ENCODE measurements at regions not wholly inside any gene's neighbourhood (a gene's known extent, or its start where the extent isn't known, plus 50 kb on each side); places are given as distances from the start of the nearest gene placed in this dataset.

DNA sequence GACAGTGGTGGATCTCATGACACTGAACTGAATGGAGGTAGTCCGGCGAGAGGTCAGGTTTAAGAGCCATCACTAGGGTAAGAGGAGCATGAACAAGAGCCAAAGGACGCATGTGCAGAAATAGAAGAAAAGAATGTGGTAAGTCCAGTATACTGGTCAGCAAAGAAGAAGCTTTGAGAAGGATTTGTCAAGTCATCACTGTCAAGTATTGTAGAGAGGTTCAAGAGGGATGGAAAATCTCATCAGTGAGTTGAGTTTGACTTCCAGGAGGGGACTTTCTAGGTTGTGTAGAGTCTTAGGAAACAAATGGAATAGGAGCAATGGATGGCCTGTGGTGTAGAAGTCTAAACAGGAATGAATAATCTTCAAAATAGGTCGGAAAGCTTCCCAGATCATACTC lies 161.8 kb downstream of the BTBD3 start:
- no peaks in the 10 kb centered on the region for H3K79me2 ChIP-seq (ENCODE audit: insufficient read depth, low read length)
- H3K4me2 ChIP-seq (replicated peaks; ENCODE audit: extremely low read depth, low read length, poor library complexity, severe bottlenecking): no peak overlapping the region
- no peak overlapping the region for H3K4me3 ChIP-seq (replicated peaks in 1 of 3; ENCODE audit: low read depth in 2 of 3, low read length in 3 of 3)
- Mint-ChIP-seq H3K27ac (no peak overlapping the region), H3K4me1 (peaks cover 5% of the 10 kb centered on the region), H3K27me3 (ENCODE audit: low read depth in 3 of 3) (peaks cover 0 to 2% (median 0%) of the 10 kb centered on the region in 3 donors), H3K36me3 (no peaks in the 10 kb centered on the region), H3K9me3 (peaks cover 0 to 9% (median 3%) of the 10 kb centered on the region in 7 donors), H3K4me3 (no peak overlapping the region)
- peaks cover 0 to 4% of the 10 kb centered on the region in 2 donors for H3K9me3 ChIP-seq (replicated peaks in 1 of 2; ENCODE audit: control insufficient read depth in 1 of 2, insufficient read depth in 1 of 2, low read length in 2 of 2)
- no peak overlapping the region for H3K9ac ChIP-seq (ENCODE audit: insufficient read depth, low read length, poor library complexity, severe bottlenecking)
- H3K27ac ChIP-seq (ENCODE audit: low read depth in 1 of 2, low read length in 2 of 2): no peak overlapping the region
- no peak for DNase-seq
- no peaks in the 10 kb centered on the region for H4K20me1 ChIP-seq (ENCODE audit: insufficient read depth, low read length)
- WGBS (ENCODE audit: insufficient coverage): 100% methylated on average over 3 of the region's 4 CpGs
- H3K36me3 ChIP-seq (replicated peaks in 1 of 2; ENCODE audit: control insufficient read depth in 1 of 2, insufficient read depth in 2 of 2, low read length in 2 of 2): no peaks in the 10 kb centered on the region
- H2AFZ ChIP-seq (ENCODE audit: insufficient read depth, low read depth, low read length, poor library complexity, severe bottlenecking): no peak overlapping the region
- no peaks in the 10 kb centered on the region for H3K27me3 ChIP-seq (ENCODE audit: control insufficient read depth in 2 of 2, insufficient read depth in 2 of 2, low read length in 2 of 2)
- intact Hi-C loops (cut with micrococcal nuclease): no loop called here
- TF ChIP-seq CTCF (IDR thresholded peaks at IDR 0.05): no peak
- peaks cover 2 to 4% of the 10 kb centered on the region in 2 donors for H3K4me1 ChIP-seq (ENCODE audit: control insufficient read depth in 1 of 2, insufficient read depth in 2 of 2, low read length in 2 of 2)

- peaks cover 0 to 5% (median 0%) of the 10 kb centered on the region in 3 donors for H3K27me3 Mint-ChIP-seq (ENCODE audit: low read depth in 3 of 3)
- no peak overlapping the region for H3K4me3 Mint-ChIP-seq
- H3K4me3 ChIP-seq (replicated peaks in 1 of 3; ENCODE audit: low read depth in 2 of 3, low read length in 3 of 3): no peak overlapping the region
- H3K4me1 ChIP-seq (ENCODE audit: control insufficient read depth in 1 of 2, insufficient read depth in 2 of 2, low read length in 2 of 2): no peaks in the 10 kb centered on the region
- WGBS (ENCODE audit: insufficient coverage): no CpG with 5 or more reads among the region's 2 CpGs
- H3K4me1 Mint-ChIP-seq: no peaks in the 10 kb centered on the region
- peaks cover 0 to 2% (median 0%) of the 10 kb centered on the region in 7 donors for H3K9me3 Mint-ChIP-seq
- no peaks in the 10 kb centered on the region for H4K20me1 ChIP-seq (ENCODE audit: insufficient read depth, low read length)
- no peak overlapping the region for H3K4me2 ChIP-seq (replicated peaks; ENCODE audit: extremely low read depth, low read length, poor library complexity, severe bottlenecking)
- no peaks in the 10 kb centered on the region for H3K36me3 ChIP-seq (replicated peaks in 1 of 2; ENCODE audit: control insufficient read depth in 1 of 2, insufficient read depth in 2 of 2, low read length in 2 of 2)
- H3K79me2 ChIP-seq (ENCODE audit: insufficient read depth, low read length): no peaks in the 10 kb centered on the region
- no peak for TF ChIP-seq CTCF (IDR thresholded peaks at IDR 0.05)
- H3K27ac Mint-ChIP-seq: no peak overlapping the region
- DNase-seq: no peak
- H3K9ac ChIP-seq (ENCODE audit: insufficient read depth, low read length, poor library complexity, severe bottlenecking): no peak overlapping the region
- H3K27ac ChIP-seq (ENCODE audit: low read depth in 1 of 2, low read length in 2 of 2): no peak overlapping the region
- intact Hi-C loops (cut with micrococcal nuclease): no loop called here
- no peaks in the 10 kb centered on the region for H3K9me3 ChIP-seq (replicated peaks in 1 of 2; ENCODE audit: control insufficient read depth in 1 of 2, insufficient read depth in 1 of 2, low read length in 2 of 2)
- H3K27me3 ChIP-seq (ENCODE audit: control insufficient read depth in 2 of 2, insufficient read depth in 2 of 2, low read length in 2 of 2): no peaks in the 10 kb centered on the region
- H3K36me3 Mint-ChIP-seq: no peaks in the 10 kb centered on the region
- H2AFZ ChIP-seq (ENCODE audit: insufficient read depth, low read depth, low read length, poor library complexity, severe bottlenecking): no peak overlapping the region
Observed at GRCh38 chr20:12083269-12083668, 165.6 kb downstream of the BTBD3 start.

All from CD14-positive monocyte (primary cell).